HEK293T (cell line): ENCODE measurements at regions not wholly inside any gene's neighbourhood (a gene's known extent, or its start where the extent isn't known, plus 50 kb on each side); places are given as distances from the start of the nearest gene placed in this dataset.

Experiments
- FOXA1 ChIP-seq: fragments of 450-650 bp; IDR thresholded peaks from 2 replicates; pipeline ENCODE4 v1.6.1; 2016; ENCODE audit warnings: mild to moderate bottlenecking
- NFRKB ChIP-seq: fragments of 450-650 bp; IDR thresholded peaks from 2 replicates; pipeline ENCODE4 v1.6.1; 2016; ENCODE audit warnings: mild to moderate bottlenecking, moderate library complexity
- SP1 ChIP-seq: fragments of 450-650 bp; IDR thresholded peaks from 2 replicates; pipeline ENCODE4 v1.6.1; 2017

DNA sequence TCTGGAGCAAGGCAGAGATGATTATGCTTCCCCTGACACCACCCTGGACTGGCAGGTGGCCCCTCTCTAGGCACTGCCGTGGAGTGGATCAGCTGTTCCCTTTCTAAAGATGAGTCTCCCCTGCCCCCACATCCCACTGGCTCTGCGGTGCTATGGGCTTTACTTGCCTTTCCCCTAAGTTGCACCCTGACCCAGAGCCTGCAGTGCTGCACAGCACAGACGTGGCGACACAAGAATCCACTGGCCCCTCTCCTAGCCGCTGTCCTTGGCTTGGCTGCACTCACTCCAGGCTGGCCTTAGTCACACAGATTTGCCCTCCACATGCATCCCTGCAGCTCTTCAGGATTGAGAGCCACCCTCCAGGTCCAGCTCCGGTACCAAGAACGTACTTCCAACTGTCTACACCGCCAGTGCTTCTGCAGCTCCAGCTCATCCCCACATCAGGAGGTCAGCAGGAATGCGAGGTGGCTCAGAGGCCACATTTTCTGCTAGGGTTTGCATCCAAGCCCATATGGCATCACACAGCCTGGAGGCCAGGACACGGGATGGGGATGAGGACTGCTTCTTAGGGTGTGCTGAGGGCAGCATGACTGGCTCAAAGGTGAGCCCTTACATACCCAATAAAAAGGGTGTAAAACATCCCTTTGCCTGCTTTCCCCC, 82.4 kb upstream of the RASGRF1 start:
- no peak for TF ChIP-seq SP1
- TF ChIP-seq NFRKB: no peak
- no peak for TF ChIP-seq FOXA1
